Globus pallidus (tissue), 1 donor: ENCODE measurements at regions not wholly inside any gene's neighbourhood (a gene's known extent, or its start where the extent isn't known, plus 50 kb on each side); places are given as distances from the start of the nearest gene placed in this dataset.

Source experiments
- DNase-seq: peaks from one replicate; pipeline ENCODE4 v3.0.0-alpha.2; 2015; ENCODE audit warnings: low spot score

DNA sequence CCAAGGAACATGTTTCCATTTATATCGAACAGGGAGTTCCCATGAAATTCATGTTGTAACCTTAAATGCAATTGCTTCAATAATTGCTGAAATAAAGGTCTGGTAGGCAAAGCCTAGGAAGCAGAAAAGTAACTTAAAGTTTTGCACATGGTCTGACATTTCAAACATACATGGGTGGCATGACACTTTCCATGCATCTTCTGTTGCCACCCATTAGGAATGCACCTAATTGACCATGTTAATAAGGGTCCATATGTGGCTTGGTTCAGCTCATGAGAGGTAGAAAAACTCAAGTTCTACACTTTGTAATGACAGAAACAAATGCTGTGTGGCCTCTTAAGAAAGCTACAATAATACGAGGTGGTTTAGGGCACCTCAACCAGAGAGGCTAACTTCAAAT, 72.0 kb upstream of the GORAB start:
- DNase-seq: no peak

- no peak for DNase-seq
Observed at GRCh38 chr1:170460414-170461155, 71.4 kb upstream of the GORAB start.

- no peak for DNase-seq
Observed at GRCh38 chr1:170461291-170461747, 70.6 kb upstream of the GORAB start.

DNA sequence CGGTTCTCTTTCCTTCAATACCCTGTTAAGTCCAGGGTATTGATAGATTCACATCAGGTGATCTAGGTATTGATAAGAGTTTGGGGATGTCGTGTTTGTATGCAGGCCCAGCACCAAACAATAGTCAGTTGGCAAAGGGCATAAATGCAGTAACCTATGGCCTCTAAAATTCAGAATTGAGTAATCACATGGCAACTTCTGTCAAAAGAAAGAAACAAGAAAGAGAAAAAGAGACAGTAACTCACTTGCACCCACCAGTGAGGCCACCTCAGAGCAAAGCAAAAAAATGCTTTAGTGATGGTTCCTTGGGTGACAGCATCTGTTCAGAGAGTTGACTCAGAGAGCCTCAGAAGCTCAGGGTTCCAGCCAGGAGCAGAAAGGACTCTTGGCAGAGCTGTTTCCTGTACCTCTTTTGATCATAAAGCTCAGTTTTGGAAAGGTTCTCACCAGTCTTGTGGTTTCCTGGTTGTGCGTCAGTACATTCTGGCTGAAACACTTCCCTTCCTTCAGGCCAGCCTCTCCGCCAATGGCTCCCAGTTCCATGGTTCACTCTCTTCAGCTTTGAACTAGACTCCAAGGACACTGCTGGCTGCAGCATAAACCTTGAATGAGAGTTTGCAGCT, 70.1 kb upstream of the GORAB start:
- DNase-seq: no peak

DNA sequence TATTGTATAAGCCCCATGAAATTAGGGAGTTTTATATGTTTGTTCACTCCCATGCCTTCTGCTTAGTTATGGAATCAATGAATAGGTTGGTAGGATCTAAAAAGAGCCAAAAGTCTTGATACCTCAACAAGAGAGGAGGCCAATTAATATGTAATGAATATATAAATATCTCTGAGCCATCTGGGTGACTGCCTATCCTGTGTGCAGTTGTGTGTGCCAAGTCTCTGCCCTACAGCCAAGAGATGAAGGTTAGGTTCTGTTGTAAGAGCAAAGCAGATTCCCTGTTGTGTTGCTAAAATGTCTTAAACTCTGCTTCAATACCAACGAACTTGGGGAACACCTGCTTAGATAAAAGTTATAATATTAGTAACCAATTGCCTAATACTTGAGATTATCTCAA, 61.8 kb upstream of the GORAB start:
- DNase-seq: no peak

GRCh38 chr1:170471398-170472053, 60.4 kb upstream of the GORAB start:
- no peak for DNase-seq

GRCh38 chr1:170481000-170481399, 51.0 kb upstream of the GORAB start:
- DNase-seq: no peak
